Mesendoderm (in vitro differentiated cells): ENCODE measurements at regions not wholly inside any gene's neighbourhood (a gene's known extent, or its start where the extent isn't known, plus 50 kb on each side); places are given as distances from the start of the nearest gene placed in this dataset.

Experiments
- DNase-seq: peaks from one replicate; pipeline ENCODE4 v3.0.0; 2013
- H2AK5ac ChIP-seq: 2 replicates; pipeline ENCODE4 v1.6.1; 2013; ENCODE audit warnings: low read length, inconsistent platforms
- H2BK120ac ChIP-seq: 2 replicates; pipeline ENCODE4 v1.6.1; 2013; ENCODE audit warnings: low read depth, mild to moderate bottlenecking, low read length, moderate library complexity, mixed read lengths
- H2BK15ac ChIP-seq: replicated peaks from 2 replicates; pipeline ENCODE4 v1.6.1; 2013; ENCODE audit warnings: low read depth, mild to moderate bottlenecking, moderate library complexity
- H2BK5ac ChIP-seq: 2 replicates; pipeline ENCODE4 v1.6.1; 2013; ENCODE audit warnings: low read length, inconsistent platforms
- H3K18ac ChIP-seq: 2 replicates; pipeline ENCODE4 v1.6.1; 2013; ENCODE audit warnings: mild to moderate bottlenecking, low read length, mixed read lengths
- H3K23ac ChIP-seq: one replicate; pipeline ENCODE4 v1.6.1; 2013; ENCODE audit warnings: low read length
- H3K27ac ChIP-seq: 2 replicates; pipeline ENCODE4 v1.5.1; 2013; ENCODE audit warnings: low read depth, mild to moderate bottlenecking, inconsistent platforms, low read length, moderate library complexity
- H3K27me3 ChIP-seq: 2 replicates; pipeline ENCODE4 v1.6.1; 2013; ENCODE audit warnings: low read length, control low read depth, mild to moderate bottlenecking, inconsistent platforms; ENCODE audit not compliant: insufficient read depth, poor library complexity
- H3K36me3 ChIP-seq: 2 replicates; pipeline ENCODE4 v1.6.1; 2013; ENCODE audit warnings: low read length, inconsistent platforms; ENCODE audit not compliant: control insufficient read depth, insufficient read depth
- H3K4ac ChIP-seq: one replicate; pipeline ENCODE4 v1.6.1; 2013; ENCODE audit warnings: low read depth, mild to moderate bottlenecking, low read length, moderate library complexity
- H3K4me1 ChIP-seq: 2 replicates; pipeline ENCODE4 v1.6.1; 2013; ENCODE audit warnings: low read depth, low read length, inconsistent platforms; ENCODE audit not compliant: control insufficient read depth
- H3K4me2 ChIP-seq: 2 replicates; pipeline ENCODE4 v1.6.1; 2013; ENCODE audit warnings: low read length
- H3K4me3 ChIP-seq: 2 replicates; pipeline ENCODE4 v1.5.1; 2013; ENCODE audit warnings: mild to moderate bottlenecking, low read length
- H3K56ac ChIP-seq: one replicate; pipeline ENCODE4 v1.6.1; 2013; ENCODE audit warnings: low read length
- H3K79me1 ChIP-seq: 2 replicates; pipeline ENCODE4 v1.6.1; 2013; ENCODE audit warnings: low read length, inconsistent platforms
- H3K79me2 ChIP-seq: 2 replicates; pipeline ENCODE4 v1.6.1; 2013; ENCODE audit warnings: mild to moderate bottlenecking, low read length; ENCODE audit not compliant: control insufficient read depth, insufficient read depth
- H3K9ac ChIP-seq: 2 replicates; pipeline ENCODE4 v1.6.1; 2013; ENCODE audit warnings: low read length, inconsistent platforms
- H4K5ac ChIP-seq: one replicate; pipeline ENCODE4 v1.6.1; 2013; ENCODE audit warnings: low read length
- H4K8ac ChIP-seq: one replicate; pipeline ENCODE4 v1.6.1; 2013; ENCODE audit warnings: low read depth, mild to moderate bottlenecking, control low read depth, low read length, moderate library complexity
- WGBS: extraction: QIAGEN DNeasy Blood & Tissue Kit; methylation state at CpG from one replicate; pipeline ENCODE4 v1.1.7; 2013; ENCODE audit warnings: low lambda C conversion rate, missing lambda C conversion rate; ENCODE audit not compliant: insufficient coverage; ENCODE audit errors: extremely low coverage; 5-methylcytosine and 5-hydroxymethylcytosine counted together

GRCh38 chr11:116557282-116557681 is 215.5 kb downstream of the BUD13 start:
- Histone ChIP-seq H3K4me2 (no peak overlapping the region), H3K23ac (no peak overlapping the region), H3K79me2 (no peaks in the 10 kb centered on the region), H3K4me1 (no peaks in the 10 kb centered on the region), H3K4me3 (no peak overlapping the region), H3K27ac (no peak overlapping the region), H3K79me1 (no peaks in the 10 kb centered on the region), H2AK5ac (no peak overlapping the region), H3K4ac (no peak overlapping the region), H4K5ac (no peak overlapping the region), H2BK15ac (no peak overlapping the region), H3K27me3 (no peaks in the 10 kb centered on the region), H4K8ac (no peak overlapping the region), H2BK5ac (no peak overlapping the region), H3K56ac (no peak overlapping the region), H3K9ac (no peak overlapping the region), H3K18ac (no peak overlapping the region), H3K36me3 (no peaks in the 10 kb centered on the region), H2BK120ac (no peak overlapping the region)
- no peak for DNase-seq
- no CpG with 5 or more reads among the region's 3 CpGs for WGBS

GRCh38 chr11:116556483-116556882 is 216.3 kb downstream of the BUD13 start:
- Histone ChIP-seq H3K23ac (no peak overlapping the region), H2BK120ac (no peak overlapping the region), H3K79me1 (no peaks in the 10 kb centered on the region), H3K27ac (no peak overlapping the region), H3K4ac (no peak overlapping the region), H3K4me3 (no peak overlapping the region), H2AK5ac (no peak overlapping the region), H3K9ac (no peak overlapping the region), H3K79me2 (no peaks in the 10 kb centered on the region), H3K18ac (no peak overlapping the region), H3K36me3 (no peaks in the 10 kb centered on the region), H3K4me1 (no peaks in the 10 kb centered on the region), H2BK5ac (no peak overlapping the region), H4K5ac (no peak overlapping the region), H4K8ac (no peak overlapping the region), H3K27me3 (no peaks in the 10 kb centered on the region), H3K4me2 (no peak overlapping the region), H2BK15ac (no peak overlapping the region), H3K56ac (no peak overlapping the region)
- WGBS: no CpG with 5 or more reads among the region's 2 CpGs
- DNase-seq: no peak

- Histone ChIP-seq H3K56ac (no peak overlapping the region), H3K36me3 (no peaks in the 10 kb centered on the region), H3K18ac (no peak overlapping the region), H3K4me2 (no peak overlapping the region), H2AK5ac (no peak overlapping the region), H3K9ac (no peak overlapping the region), H3K23ac (no peak overlapping the region), H3K79me1 (no peaks in the 10 kb centered on the region), H2BK120ac (no peak overlapping the region), H4K5ac (no peak overlapping the region), H3K27me3 (no peaks in the 10 kb centered on the region), H4K8ac (no peak overlapping the region), H2BK5ac (no peak overlapping the region), H3K4ac (no peak overlapping the region), H3K4me3 (no peak overlapping the region), H3K79me2 (no peaks in the 10 kb centered on the region), H3K27ac (no peak overlapping the region), H3K4me1 (no peaks in the 10 kb centered on the region), H2BK15ac (no peak overlapping the region)
- no peak for DNase-seq
- no CpG with 5 or more reads among the region's 5 CpGs for WGBS
These were observed 219.3 kb downstream of the BUD13 start for GRCh38 chr11:116553482-116553881.

GRCh38 chr11:116551576-116551975 is 221.2 kb downstream of the BUD13 start:
- DNase-seq: no peak
- no peak overlapping the region for H3K4me2 ChIP-seq
- H3K27me3 ChIP-seq: no peaks in the 10 kb centered on the region
- H3K79me1 ChIP-seq: no peaks in the 10 kb centered on the region
- H3K4me1 ChIP-seq: no peaks in the 10 kb centered on the region
- no peak overlapping the region for H3K4ac ChIP-seq
- H3K23ac ChIP-seq: no peak overlapping the region
- no peak overlapping the region for H3K27ac ChIP-seq
- no peak overlapping the region for H3K4me3 ChIP-seq
- WGBS: no CpG with 5 or more reads among the region's 4 CpGs
- H3K79me2 ChIP-seq: no peaks in the 10 kb centered on the region
- no peak overlapping the region for H3K9ac ChIP-seq
- no peak overlapping the region for H2BK120ac ChIP-seq
- H2BK5ac ChIP-seq: no peak overlapping the region
- no peak overlapping the region for H2AK5ac ChIP-seq
- H3K56ac ChIP-seq: no peak overlapping the region
- H4K8ac ChIP-seq: no peak overlapping the region
- H3K36me3 ChIP-seq: no peaks in the 10 kb centered on the region
- H2BK15ac ChIP-seq: no peak overlapping the region
- H3K18ac ChIP-seq: no peak overlapping the region
- no peak overlapping the region for H4K5ac ChIP-seq

- WGBS: no CpG with 5 or more reads among the region's 7 CpGs
These were observed 224.5 kb downstream of the BUD13 start for GRCh38 chr11:116548256-116548655.

GRCh38 chr11:116547571-116547970 is 225.2 kb downstream of the BUD13 start:
- DNase-seq: no peak
- H2BK120ac ChIP-seq: no peak overlapping the region
- H3K23ac ChIP-seq: no peak overlapping the region
- no peaks in the 10 kb centered on the region for H3K27me3 ChIP-seq
- H3K4me1 ChIP-seq: no peaks in the 10 kb centered on the region
- H3K4me3 ChIP-seq: no peak overlapping the region
- no peak overlapping the region for H2BK15ac ChIP-seq
- no peak overlapping the region for H3K27ac ChIP-seq
- no CpG with 5 or more reads among the region's 2 CpGs for WGBS
- no peak overlapping the region for H3K4me2 ChIP-seq
- H3K79me2 ChIP-seq: no peaks in the 10 kb centered on the region
- no peak overlapping the region for H3K4ac ChIP-seq
- no peaks in the 10 kb centered on the region for H3K79me1 ChIP-seq
- H3K36me3 ChIP-seq: no peaks in the 10 kb centered on the region
- no peak overlapping the region for H4K5ac ChIP-seq
- no peak overlapping the region for H3K9ac ChIP-seq
- no peak overlapping the region for H3K18ac ChIP-seq
- no peak overlapping the region for H2AK5ac ChIP-seq
- no peak overlapping the region for H4K8ac ChIP-seq
- H2BK5ac ChIP-seq: no peak overlapping the region
- H3K56ac ChIP-seq: no peak overlapping the region

More at GRCh38 chr11:116548256-116548655, 224.5 kb downstream of the BUD13 start:
- Histone ChIP-seq H3K79me2 (no peaks in the 10 kb centered on the region), H3K4me2 (no peak overlapping the region), H2BK5ac (no peak overlapping the region), H3K56ac (no peak overlapping the region), H3K4me1 (no peaks in the 10 kb centered on the region), H2BK15ac (no peak overlapping the region), H3K36me3 (no peaks in the 10 kb centered on the region), H3K18ac (no peak overlapping the region), H3K27me3 (no peaks in the 10 kb centered on the region), H2AK5ac (no peak overlapping the region), H3K79me1 (no peaks in the 10 kb centered on the region), H3K4me3 (no peak overlapping the region), H3K9ac (no peak overlapping the region), H3K23ac (no peak overlapping the region), H2BK120ac (no peak overlapping the region), H3K27ac (no peak overlapping the region), H3K4ac (no peak overlapping the region), H4K5ac (no peak overlapping the region), H4K8ac (no peak overlapping the region)
- DNase-seq: no peak
